ENCODE measurements at regions not wholly inside any gene's neighbourhood (a gene's known extent, or its start where the extent isn't known, plus 50 kb on each side); places are given as distances from the start of the nearest gene placed in this dataset.

DNA sequence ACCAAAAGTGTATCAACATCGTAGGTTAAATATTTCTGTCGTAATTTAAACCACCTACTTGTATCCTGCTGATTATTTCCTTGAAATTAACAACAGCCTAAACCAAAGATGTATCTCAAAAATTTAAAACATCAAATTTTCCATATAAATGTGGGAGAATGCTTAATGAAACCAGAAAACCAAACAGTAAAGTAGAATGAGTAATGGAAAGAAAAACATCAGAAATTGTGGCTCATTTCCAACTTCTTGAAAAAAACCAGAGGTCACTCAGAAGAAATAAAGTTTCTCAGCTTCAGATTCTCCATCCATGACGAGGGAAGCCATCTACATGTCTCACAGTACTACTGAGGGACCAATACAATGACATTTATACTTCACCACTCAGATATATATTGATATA, 296.5 kb downstream of the NOL4 start:
- Mint-ChIP-seq H3K27me3 (no peaks in the 10 kb centered on the region), H3K9me3 (peaks cover 0 to 13% (median 2%) of the 10 kb centered on the region in 5 donors), H3K4me1 (no peaks in the 10 kb centered on the region), H3K27ac (no peak overlapping the region), H3K36me3 (no peaks in the 10 kb centered on the region), H3K4me3 (no peak overlapping the region)
- Histone ChIP-seq H3K27ac (ENCODE audit: low read depth, low read length) (no peak overlapping the region), H3K9me3 (ENCODE audit: low read length) (no peaks in the 10 kb centered on the region), H3K36me3 (ENCODE audit: insufficient read depth, low read length) (no peaks in the 10 kb centered on the region), H3K4me3 (ENCODE audit: low read length) (no peak overlapping the region), H3K27me3 (ENCODE audit: insufficient read depth, low read length, poor library complexity, severe bottlenecking) (no peaks in the 10 kb centered on the region), H3K4me1 (ENCODE audit: insufficient read depth, low read length) (no peaks in the 10 kb centered on the region)
- ChIA-PET POLR2A (no interaction called here), CTCF (no interaction called here)
- DNase-seq: no peak

DNA sequence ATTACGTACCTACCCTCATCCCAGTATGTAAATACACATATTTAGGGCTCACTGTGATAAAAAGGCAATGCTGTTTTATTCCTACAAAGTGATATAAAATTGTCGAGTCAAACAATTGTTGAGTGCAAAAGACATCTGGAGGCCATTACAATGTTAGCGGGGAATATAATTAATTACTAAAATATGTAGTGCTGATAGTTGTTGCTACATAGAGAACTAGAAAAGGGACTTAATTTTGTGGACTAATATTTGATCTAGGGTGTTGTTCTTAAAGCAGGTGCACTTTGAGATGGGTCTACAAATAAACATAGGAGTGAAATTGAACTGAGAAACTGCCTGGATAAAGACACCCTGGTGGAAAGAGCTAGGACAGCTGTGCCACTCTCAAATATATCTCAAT, 300.1 kb downstream of the NOL4 start:
- no peak overlapping the region for H3K4me3 Mint-ChIP-seq
- ChIA-PET POLR2A (no interaction called here), CTCF (no interaction called here)
- no peak for DNase-seq
- no peaks in the 10 kb centered on the region for H3K4me1 ChIP-seq (ENCODE audit: insufficient read depth, low read length)
- no peaks in the 10 kb centered on the region for H3K36me3 Mint-ChIP-seq
- H3K36me3 ChIP-seq (ENCODE audit: insufficient read depth, low read length): no peaks in the 10 kb centered on the region
- no peak overlapping the region for H3K27ac Mint-ChIP-seq
- H3K27me3 Mint-ChIP-seq: no peaks in the 10 kb centered on the region
- no peak overlapping the region for H3K4me3 ChIP-seq (ENCODE audit: low read length)
- no peaks in the 10 kb centered on the region for H3K27me3 ChIP-seq (ENCODE audit: insufficient read depth, low read length, poor library complexity, severe bottlenecking)
- H3K27ac ChIP-seq (ENCODE audit: low read depth, low read length): no peak overlapping the region
- H3K9me3 Mint-ChIP-seq: peaks cover 2 to 21% (median 3%) of the 10 kb centered on the region in 5 donors
- H3K4me1 Mint-ChIP-seq: no peaks in the 10 kb centered on the region
- no peaks in the 10 kb centered on the region for H3K9me3 ChIP-seq (ENCODE audit: low read length)

DNA sequence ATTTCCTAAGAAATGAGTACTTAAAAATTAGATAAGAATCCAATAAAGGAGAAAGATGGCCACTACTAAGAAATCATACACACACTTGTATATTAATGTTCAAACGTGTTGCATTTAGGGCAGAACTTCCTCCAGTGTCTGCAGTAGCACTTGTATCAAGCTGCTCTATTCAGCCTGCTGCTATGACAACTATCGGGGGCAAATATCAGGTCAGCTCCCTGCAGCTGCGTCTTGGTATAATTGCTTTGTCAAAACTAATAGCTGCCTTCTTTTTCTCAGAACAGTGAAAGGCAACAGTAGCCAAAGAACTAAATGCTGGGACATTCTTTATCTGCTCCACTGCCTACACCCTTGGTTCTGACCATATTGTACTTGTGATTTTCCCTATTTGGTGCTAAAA, 300.7 kb downstream of the NOL4 start:
- Histone ChIP-seq H3K27ac (ENCODE audit: low read depth, low read length) (no peak overlapping the region), H3K4me3 (ENCODE audit: low read length) (no peak overlapping the region), H3K36me3 (ENCODE audit: insufficient read depth, low read length) (no peaks in the 10 kb centered on the region), H3K27me3 (ENCODE audit: insufficient read depth, low read length, poor library complexity, severe bottlenecking) (no peaks in the 10 kb centered on the region), H3K4me1 (ENCODE audit: insufficient read depth, low read length) (no peaks in the 10 kb centered on the region), H3K9me3 (ENCODE audit: low read length) (no peaks in the 10 kb centered on the region)
- no peak for DNase-seq
- Mint-ChIP-seq H3K4me3 (no peak overlapping the region), H3K27me3 (no peaks in the 10 kb centered on the region), H3K36me3 (no peaks in the 10 kb centered on the region), H3K9me3 (peaks cover 2 to 19% (median 3%) of the 10 kb centered on the region in 5 donors), H3K4me1 (no peaks in the 10 kb centered on the region), H3K27ac (no peak overlapping the region)
- ChIA-PET POLR2A (no interaction called here), CTCF (no interaction called here)

DNA sequence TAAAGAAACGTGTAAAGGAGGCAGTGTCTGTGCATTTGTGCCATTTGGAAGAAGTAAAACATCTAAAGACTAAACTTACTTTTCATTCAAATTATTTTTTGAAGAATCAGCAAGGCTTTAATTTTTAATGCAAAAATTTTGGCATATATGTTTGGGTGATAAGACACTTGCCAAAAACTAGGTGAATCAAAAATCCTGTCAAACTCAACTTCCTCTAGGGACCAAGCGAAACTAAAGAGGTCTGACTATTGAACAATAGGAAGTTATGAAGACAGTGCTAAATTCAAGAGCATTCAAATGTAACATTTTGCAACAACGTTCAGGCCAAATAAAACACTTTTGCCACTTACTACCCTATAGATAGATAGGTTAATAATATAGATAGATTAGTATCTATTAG, 306.1 kb downstream of the NOL4 start:
- ChIA-PET CTCF (no interaction called here), POLR2A (no interaction called here)
- Histone ChIP-seq H3K9me3 (ENCODE audit: low read length) (no peaks in the 10 kb centered on the region), H3K4me1 (ENCODE audit: insufficient read depth, low read length) (no peaks in the 10 kb centered on the region), H3K27me3 (ENCODE audit: insufficient read depth, low read length, poor library complexity, severe bottlenecking) (no peaks in the 10 kb centered on the region), H3K27ac (ENCODE audit: low read depth, low read length) (no peak overlapping the region), H3K36me3 (ENCODE audit: insufficient read depth, low read length) (no peaks in the 10 kb centered on the region), H3K4me3 (ENCODE audit: low read length) (no peak overlapping the region)
- H3K9me3 Mint-ChIP-seq: peaks cover 3 to 19% (median 9%) of the 10 kb centered on the region in 5 donors
- no peaks in the 10 kb centered on the region for H3K27me3 Mint-ChIP-seq
- H3K27ac Mint-ChIP-seq: no peak overlapping the region
- no peak for DNase-seq
- H3K4me3 Mint-ChIP-seq: no peak overlapping the region
- no peaks in the 10 kb centered on the region for H3K36me3 Mint-ChIP-seq
- no peaks in the 10 kb centered on the region for H3K4me1 Mint-ChIP-seq

DNA sequence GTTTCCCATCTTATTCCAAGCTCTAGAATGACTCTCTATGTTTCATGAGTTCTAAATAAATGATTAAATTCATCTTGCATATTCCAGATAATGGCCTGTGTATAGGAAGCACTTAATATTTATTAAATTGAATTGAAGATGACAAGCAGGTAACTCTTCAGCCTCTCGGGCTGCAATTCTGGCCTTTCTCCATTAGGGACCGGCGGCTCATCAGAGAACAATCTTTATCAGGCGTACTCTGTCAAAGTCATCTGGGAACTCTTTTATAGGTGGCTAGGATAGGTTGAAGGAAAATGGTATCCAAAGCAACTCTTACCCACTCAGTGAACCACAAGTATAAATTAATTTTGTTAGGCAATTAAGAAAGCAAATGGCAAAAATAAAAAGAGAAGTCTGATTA, 308.5 kb downstream of the NOL4 start:
- ChIA-PET CTCF (no interaction called here), POLR2A (no interaction called here)
- no peak for DNase-seq
- Mint-ChIP-seq H3K27me3 (no peaks in the 10 kb centered on the region), H3K4me1 (no peaks in the 10 kb centered on the region), H3K4me3 (no peak overlapping the region), H3K27ac (no peak overlapping the region), H3K9me3 (peaks cover 2 to 20% (median 8%) of the 10 kb centered on the region in 5 donors), H3K36me3 (no peaks in the 10 kb centered on the region)
- H3K9me3 ChIP-seq (ENCODE audit: low read length): no peaks in the 10 kb centered on the region
- H3K4me1 ChIP-seq (ENCODE audit: insufficient read depth, low read length): no peaks in the 10 kb centered on the region
- no peak overlapping the region for H3K4me3 ChIP-seq (ENCODE audit: low read length)
- H3K27me3 ChIP-seq (ENCODE audit: insufficient read depth, low read length, poor library complexity, severe bottlenecking): no peaks in the 10 kb centered on the region
- no peaks in the 10 kb centered on the region for H3K36me3 ChIP-seq (ENCODE audit: insufficient read depth, low read length)
- H3K27ac ChIP-seq (ENCODE audit: low read depth, low read length): no peak overlapping the region

DNA sequence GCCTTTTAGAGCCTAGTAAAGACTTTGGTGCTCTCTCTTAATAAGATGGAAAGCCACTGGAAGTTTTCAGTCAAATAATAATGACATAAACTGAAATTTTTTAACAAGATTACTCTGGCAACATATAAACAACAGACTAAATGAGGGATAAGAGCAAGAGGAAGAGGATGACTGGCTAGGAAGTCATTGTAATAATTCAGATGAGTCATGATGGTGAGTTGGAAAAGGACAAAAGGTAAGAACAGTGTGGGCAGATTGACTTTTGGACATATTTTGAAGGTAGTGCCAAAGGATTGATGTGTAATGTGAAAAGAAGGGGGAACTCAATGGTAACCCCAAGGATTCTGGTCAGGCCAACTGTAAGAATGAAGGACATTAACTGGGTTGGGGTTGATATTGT, 310.3 kb downstream of the NOL4 start:
- no peak overlapping the region for H3K27ac Mint-ChIP-seq
- POLR2A ChIA-PET: no interaction called here
- no peaks in the 10 kb centered on the region for H3K27me3 Mint-ChIP-seq
- no peak for DNase-seq
- no peak overlapping the region for H3K27ac ChIP-seq (ENCODE audit: low read depth, low read length)
- no peaks in the 10 kb centered on the region for H3K9me3 ChIP-seq (ENCODE audit: low read length)
- no peaks in the 10 kb centered on the region for H3K4me1 ChIP-seq (ENCODE audit: insufficient read depth, low read length)
- H3K4me3 ChIP-seq (ENCODE audit: low read length): no peak overlapping the region
- no peaks in the 10 kb centered on the region for H3K27me3 ChIP-seq (ENCODE audit: insufficient read depth, low read length, poor library complexity, severe bottlenecking)
- no peaks in the 10 kb centered on the region for H3K4me1 Mint-ChIP-seq
- CTCF ChIA-PET: no interaction called here
- H3K9me3 Mint-ChIP-seq: peaks cover 2 to 24% (median 14%) of the 10 kb centered on the region in 5 donors
- H3K36me3 ChIP-seq (ENCODE audit: insufficient read depth, low read length): no peaks in the 10 kb centered on the region
- H3K4me3 Mint-ChIP-seq: no peak overlapping the region
- no peaks in the 10 kb centered on the region for H3K36me3 Mint-ChIP-seq

DNA sequence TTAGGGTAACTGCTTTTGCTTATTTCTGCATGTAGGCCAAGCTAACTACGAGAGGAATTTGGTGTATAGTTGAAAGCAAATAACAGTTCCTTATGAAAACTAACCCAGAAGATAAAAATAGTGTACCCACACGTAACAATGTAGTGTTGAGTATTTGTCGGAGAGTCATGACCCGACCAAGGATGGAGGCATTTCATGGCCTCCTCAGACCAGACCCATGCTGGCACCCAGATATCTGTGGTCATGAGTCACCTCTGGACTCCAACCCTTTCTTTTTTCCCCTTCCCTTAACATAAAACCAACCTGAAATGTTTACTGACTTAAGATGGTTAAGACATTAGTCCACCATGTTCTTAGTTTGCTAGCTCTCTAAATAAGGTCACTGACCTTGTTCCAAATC, 318.7 kb downstream of the NOL4 start:
- peaks cover 4% of the 10 kb centered on the region for H3K9me3 ChIP-seq (ENCODE audit: low read length)
- no peaks in the 10 kb centered on the region for H3K4me1 Mint-ChIP-seq
- ChIA-PET CTCF (no interaction called here), POLR2A (no interaction called here)
- no peak for DNase-seq
- H3K27ac ChIP-seq (ENCODE audit: low read depth, low read length): no peak overlapping the region
- H3K9me3 Mint-ChIP-seq: peaks cover 13 to 36% (median 34%) of the 10 kb centered on the region in 5 donors
- H3K27ac Mint-ChIP-seq: no peak overlapping the region
- H3K36me3 ChIP-seq (ENCODE audit: insufficient read depth, low read length): no peaks in the 10 kb centered on the region
- no peaks in the 10 kb centered on the region for H3K27me3 Mint-ChIP-seq
- H3K4me3 Mint-ChIP-seq: no peak overlapping the region
- no peaks in the 10 kb centered on the region for H3K27me3 ChIP-seq (ENCODE audit: insufficient read depth, low read length, poor library complexity, severe bottlenecking)
- H3K4me3 ChIP-seq (ENCODE audit: low read length): no peak overlapping the region
- H3K36me3 Mint-ChIP-seq: no peaks in the 10 kb centered on the region
- no peaks in the 10 kb centered on the region for H3K4me1 ChIP-seq (ENCODE audit: insufficient read depth, low read length)

DNA sequence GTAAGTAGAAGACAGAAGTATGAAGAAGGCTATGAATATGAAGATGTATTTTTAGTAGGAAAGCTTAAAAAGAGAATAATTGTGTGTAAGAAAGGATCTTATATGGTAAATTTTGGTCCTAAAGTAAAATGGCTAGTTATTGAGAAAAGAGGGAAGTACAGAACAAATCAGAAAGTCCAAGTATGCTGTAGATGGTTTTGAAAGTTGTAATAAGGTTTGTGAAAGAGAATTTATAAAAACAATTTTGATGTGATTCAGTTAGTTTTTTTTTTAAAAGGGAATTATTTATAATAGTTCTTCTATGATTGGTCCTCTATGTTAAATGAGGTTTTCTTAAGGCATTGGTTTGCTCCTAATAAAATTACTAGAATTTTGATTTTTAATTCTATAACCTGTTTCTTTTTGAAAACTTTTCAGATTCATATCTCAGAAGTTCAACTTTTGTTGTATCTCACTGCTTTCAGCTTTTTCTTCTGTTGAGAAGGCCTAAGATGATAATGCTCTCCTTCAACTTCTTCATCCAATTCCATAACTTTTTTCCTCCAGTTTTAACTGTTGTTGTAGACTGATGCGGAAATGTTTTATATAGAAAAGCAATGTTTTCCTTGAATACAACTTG, 322.7 kb downstream of the NOL4 start:
- H3K4me3 ChIP-seq (ENCODE audit: low read length): no peak overlapping the region
- ChIA-PET POLR2A (no interaction called here), CTCF (no interaction called here)
- H3K4me3 Mint-ChIP-seq: no peak overlapping the region
- no peaks in the 10 kb centered on the region for H3K27me3 Mint-ChIP-seq
- H3K27me3 ChIP-seq (ENCODE audit: insufficient read depth, low read length, poor library complexity, severe bottlenecking): no peaks in the 10 kb centered on the region
- no peaks in the 10 kb centered on the region for H3K4me1 Mint-ChIP-seq
- H3K4me1 ChIP-seq (ENCODE audit: insufficient read depth, low read length): no peaks in the 10 kb centered on the region
- H3K9me3 Mint-ChIP-seq: peaks cover 10 to 50% (median 36%) of the 10 kb centered on the region in 5 donors
- H3K27ac ChIP-seq (ENCODE audit: low read depth, low read length): no peak overlapping the region
- no peaks in the 10 kb centered on the region for H3K36me3 Mint-ChIP-seq
- H3K36me3 ChIP-seq (ENCODE audit: insufficient read depth, low read length): no peaks in the 10 kb centered on the region
- H3K27ac Mint-ChIP-seq: no peak overlapping the region
- H3K9me3 ChIP-seq (ENCODE audit: low read length): peaks cover 4% of the 10 kb centered on the region
- DNase-seq: no peak

DNA sequence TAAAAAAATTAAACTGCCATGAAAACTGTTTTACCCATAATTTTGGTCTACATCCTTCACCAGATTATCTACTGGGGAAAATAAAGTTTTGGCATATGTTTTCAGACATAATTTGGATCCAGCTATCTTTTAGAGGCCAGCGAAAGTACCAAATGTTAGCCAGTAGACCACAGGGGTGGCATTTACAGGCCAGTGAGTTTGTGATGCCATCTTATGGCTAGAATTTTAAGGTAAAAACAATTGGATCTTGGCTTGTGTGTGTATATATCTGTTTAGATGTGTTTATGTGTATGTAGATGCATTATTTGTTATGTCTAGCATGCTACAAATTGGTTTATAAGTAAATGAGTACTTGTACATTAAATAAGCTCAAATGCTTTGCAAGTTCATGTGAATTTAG, 322.6 kb downstream of the ASXL3 start:
- Histone ChIP-seq H3K36me3 (ENCODE audit: insufficient read depth, low read length) (no peaks in the 10 kb centered on the region), H3K27me3 (ENCODE audit: insufficient read depth, low read length, poor library complexity, severe bottlenecking) (no peaks in the 10 kb centered on the region), H3K4me3 (ENCODE audit: low read length) (no peak overlapping the region), H3K9me3 (ENCODE audit: low read length) (peaks cover 4% of the 10 kb centered on the region), H3K4me1 (ENCODE audit: insufficient read depth, low read length) (no peaks in the 10 kb centered on the region), H3K27ac (ENCODE audit: low read depth, low read length) (no peak overlapping the region)
- Mint-ChIP-seq H3K36me3 (no peaks in the 10 kb centered on the region), H3K27me3 (no peaks in the 10 kb centered on the region), H3K9me3 (peaks cover 12 to 50% (median 35%) of the 10 kb centered on the region in 5 donors), H3K4me1 (no peaks in the 10 kb centered on the region), H3K27ac (no peak overlapping the region), H3K4me3 (no peak overlapping the region)
- ChIA-PET POLR2A (no interaction called here), CTCF (no interaction called here)
- no peak for DNase-seq
